ENCODE measurements at regions not wholly inside any gene's neighbourhood (a gene's known extent, or its start where the extent isn't known, plus 50 kb on each side); places are given as distances from the start of the nearest gene placed in this dataset.

- no peak overlapping the region for H3K4me3 ChIP-seq
- H3K27ac ChIP-seq = no peak overlapping the region
- no peaks in the 10 kb centered on the region for H3K4me1 ChIP-seq
- peak in 1 of 2 donors; percentile 9 for DNase-seq
- H3K27me3 ChIP-seq = no peaks in the 10 kb centered on the region
- H3K36me3 ChIP-seq = no peaks in the 10 kb centered on the region
- no peak for ATAC-seq (ENCODE audit: low FRiP score in 2 of 2)
- peaks cover 0 to 7% (median 2%) of the 10 kb centered on the region in 4 donors for H3K9me3 ChIP-seq
- 62 to 64% methylated on average over 6 of the region's 6 CpGs for WGBS, 2 donors
- TF ChIP-seq EP300 (IDR thresholded peaks at IDR 0.05) (no peak), CTCF (IDR thresholded peaks at IDR 0.05) (no peak), POLR2AphosphoS5 (IDR thresholded peaks at IDR 0.05) (no peak), POLR2A (IDR thresholded peaks at IDR 0.05) (no peak)
These were observed 50.9 kb upstream of the TMTC4 start for GRCh38 chr13:100725472-100725871.

GRCh38 chr13:100724568-100724967 is 50.0 kb upstream of the TMTC4 start:
- H3K27ac ChIP-seq = no peak overlapping the region
- no peaks in the 10 kb centered on the region for H3K36me3 ChIP-seq
- DNase-seq = no peak
- no peaks in the 10 kb centered on the region for H3K4me1 ChIP-seq
- ATAC-seq (ENCODE audit: low FRiP score in 2 of 2) = no peak
- WGBS, 2 donors = 73 to 74% methylated on average over 4 of the region's 4 CpGs
- peaks cover 0 to 7% (median 2%) of the 10 kb centered on the region in 4 donors for H3K9me3 ChIP-seq
- no peak for TF ChIP-seq EP300 (IDR thresholded peaks at IDR 0.05)
- no peak for TF ChIP-seq POLR2AphosphoS5 (IDR thresholded peaks at IDR 0.05)
- no peak for TF ChIP-seq POLR2A (IDR thresholded peaks at IDR 0.05)
- TF ChIP-seq CTCF (IDR thresholded peaks at IDR 0.05) = no peak
- no peak overlapping the region for H3K4me3 ChIP-seq
- no peaks in the 10 kb centered on the region for H3K27me3 ChIP-seq
